ENCODE measurements at regions not wholly inside any gene's neighbourhood (a gene's known extent, or its start where the extent isn't known, plus 50 kb on each side); places are given as distances from the start of the nearest gene placed in this dataset.

DNA sequence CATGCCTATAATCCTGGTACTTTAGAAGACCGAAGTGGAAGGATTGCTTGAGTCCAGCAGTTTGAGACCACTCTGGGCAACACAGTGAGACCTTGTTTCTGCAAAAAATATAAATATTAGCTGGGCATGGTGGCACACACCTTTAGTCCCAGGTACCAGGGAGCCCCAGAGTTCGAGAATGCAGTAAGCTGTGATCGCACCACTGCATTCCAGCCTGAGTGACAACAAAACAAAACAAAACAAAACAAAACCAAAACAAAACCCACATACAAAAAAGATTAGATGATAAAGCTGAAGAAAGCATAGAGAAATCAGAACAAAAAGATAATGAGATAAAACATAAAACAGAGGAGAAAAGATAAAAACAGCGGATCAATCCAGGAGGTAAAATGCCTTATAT is 62.1 kb downstream of the TCF20 start:
- peaks cover 70% of the 10 kb centered on the region for H3K4me1 Mint-ChIP-seq (ENCODE audit: low read depth)
- peak overlapping the region; percentile 59 for H3K27ac Mint-ChIP-seq
- Histone ChIP-seq H3K36me3 (ENCODE audit: insufficient read depth, low read length) (peaks cover 46% of the 10 kb centered on the region), H3K27ac (ENCODE audit: low read depth in 1 of 2, low read length in 2 of 2) (no peak overlapping the region), H3K9me3 (ENCODE audit: control insufficient read depth in 1 of 2, insufficient read depth in 1 of 2, low read length in 2 of 2) (no peaks in the 10 kb centered on the region), H3K27me3 (ENCODE audit: control insufficient read depth in 1 of 2, insufficient read depth in 2 of 2, low read length in 2 of 2) (no peaks in the 10 kb centered on the region), H3K4me3 (ENCODE audit: low read length) (peak overlapping the region; percentile 12), H3K4me1 (ENCODE audit: insufficient read depth, low read length) (peaks cover 40% of the 10 kb centered on the region)
- peak overlapping the region; percentile 12 for H3K4me3 Mint-ChIP-seq
- ATAC-seq (ENCODE audit: poor library complexity) (peak; percentile 34), DNase-seq (peak in 1 of 14 experiments; percentile 27)
- no peaks in the 10 kb centered on the region for H3K27me3 Mint-ChIP-seq
- no peaks in the 10 kb centered on the region for H3K9me3 Mint-ChIP-seq
- no peak for TF ChIP-seq CTCF (IDR thresholded peaks at IDR 0.05)
- POLR2A ChIA-PET, result interaction anchor here (0.7 kb wide), 1 partner anchor 88 kb away, joined by 4 read pairs; no protein-coding TSS in a partner anchor
- peaks cover 91% of the 10 kb centered on the region for H3K36me3 Mint-ChIP-seq (ENCODE audit: low read depth)
- CTCF ChIA-PET, result interaction anchor here (0.9 to 1.0 kb wide), 2 partner anchors 10 to 19 kb away, joined by 3 read pairs; no protein-coding TSS in a partner anchor
- intact Hi-C loops (cut with DNase I, micrococcal nuclease), result loop anchor here in 1 of 2 experiments (10.0 kb wide), 1 partner anchor 46 kb away; no protein-coding TSS in a partner anchor

DNA sequence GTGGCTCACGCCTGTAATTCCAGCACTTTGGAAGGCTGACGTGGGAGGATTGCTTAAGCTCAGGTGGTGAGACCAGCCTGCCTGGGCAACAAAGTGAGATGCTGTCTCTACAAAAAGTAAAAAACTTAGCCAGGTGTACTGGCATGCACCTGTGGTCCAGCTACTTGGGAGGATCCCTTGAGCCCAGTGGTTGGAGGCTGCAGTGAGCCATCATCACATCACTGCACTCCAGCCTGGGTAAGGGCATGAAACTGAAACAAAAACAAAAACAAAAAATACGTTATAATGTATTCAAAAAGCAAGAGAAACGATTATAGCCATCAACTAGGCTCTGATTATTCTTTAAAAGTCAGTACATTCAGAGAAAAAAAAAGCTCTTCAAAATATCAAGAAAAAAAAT is 62.5 kb downstream of the TCF20 start:
- Histone ChIP-seq H3K36me3 (ENCODE audit: insufficient read depth, low read length) (peaks cover 42% of the 10 kb centered on the region), H3K4me3 (ENCODE audit: low read length) (peak overlapping the region; percentile 12), H3K9me3 (ENCODE audit: control insufficient read depth in 1 of 2, insufficient read depth in 1 of 2, low read length in 2 of 2) (no peaks in the 10 kb centered on the region), H3K4me1 (ENCODE audit: insufficient read depth, low read length) (peaks cover 44% of the 10 kb centered on the region), H3K27ac (ENCODE audit: low read depth in 1 of 2, low read length in 2 of 2) (no peak overlapping the region), H3K27me3 (ENCODE audit: control insufficient read depth in 1 of 2, insufficient read depth in 2 of 2, low read length in 2 of 2) (no peaks in the 10 kb centered on the region)
- intact Hi-C loops (cut with DNase I, micrococcal nuclease), result loop anchor here in 1 of 2 experiments (10.0 kb wide), 1 partner anchor 47 kb away; no protein-coding TSS in a partner anchor
- no peak for TF ChIP-seq CTCF (IDR thresholded peaks at IDR 0.05)
- DNase-seq, result peak in 1 of 14 experiments; percentile 21
- Mint-ChIP-seq H3K27ac (peak overlapping the region; percentile 59), H3K9me3 (no peaks in the 10 kb centered on the region), H3K27me3 (no peaks in the 10 kb centered on the region), H3K4me3 (no peak overlapping the region), H3K36me3 (ENCODE audit: low read depth) (peaks cover 89% of the 10 kb centered on the region), H3K4me1 (ENCODE audit: low read depth) (peaks cover 75% of the 10 kb centered on the region)
- ATAC-seq (ENCODE audit: poor library complexity), result no peak
- ChIA-PET CTCF (interaction anchor here (0.9 to 1.0 kb wide), 2 partner anchors 11 to 19 kb away, joined by 3 read pairs; no protein-coding TSS in a partner anchor), POLR2A (no interaction called here)

GRCh38 chr22:42203609-42204008 is 66.8 kb downstream of the TCF20 start:
- H3K36me3 Mint-ChIP-seq (ENCODE audit: low read depth), result peaks cover 74% of the 10 kb centered on the region
- POLR2A ChIA-PET, result no interaction called here
- intact Hi-C loops (cut with DNase I, micrococcal nuclease), result loop anchor here in 1 of 2 experiments (10.0 kb wide), 1 partner anchor 51 kb away; no protein-coding TSS in a partner anchor
- Histone ChIP-seq H3K4me1 (ENCODE audit: insufficient read depth, low read length) (peaks cover 59% of the 10 kb centered on the region), H3K27me3 (ENCODE audit: control insufficient read depth in 1 of 2, insufficient read depth in 2 of 2, low read length in 2 of 2) (no peaks in the 10 kb centered on the region), H3K27ac (ENCODE audit: low read depth in 1 of 2, low read length in 2 of 2) (peak overlapping the region in 1 of 2 donors; percentile 45), H3K9me3 (ENCODE audit: control insufficient read depth in 1 of 2, insufficient read depth in 1 of 2, low read length in 2 of 2) (no peaks in the 10 kb centered on the region), H3K4me3 (ENCODE audit: low read length) (no peak overlapping the region), H3K36me3 (ENCODE audit: insufficient read depth, low read length) (peaks cover 10% of the 10 kb centered on the region)
- peak overlapping the region; percentile 65 for H3K27ac Mint-ChIP-seq
- peak overlapping the region; percentile 31 for H3K4me3 Mint-ChIP-seq
- CTCF ChIA-PET, result no interaction called here
- peaks cover 82% of the 10 kb centered on the region for H3K4me1 Mint-ChIP-seq (ENCODE audit: low read depth)
- DNase-seq (no peak), ATAC-seq (ENCODE audit: poor library complexity) (no peak)
- no peak for TF ChIP-seq CTCF (IDR thresholded peaks at IDR 0.05)
- no peaks in the 10 kb centered on the region for H3K9me3 Mint-ChIP-seq
- H3K27me3 Mint-ChIP-seq, result no peaks in the 10 kb centered on the region

Data from CD4-positive, alpha-beta T cell (primary cell).